Muscle of arm (tissue), 1 donor: ENCODE measurements at regions not wholly inside any gene's neighbourhood (a gene's known extent, or its start where the extent isn't known, plus 50 kb on each side); places are given as distances from the start of the nearest gene placed in this dataset.
"Not testable (repeated sequence)": the region's sequence is repeated elsewhere in the genome, so short reads cannot be mapped to it uniquely, and the experiment has no call there.

ENCODE experiments used
- DNase-seq: peaks from one replicate; pipeline ENCODE4 v3.0.0-alpha.2; 2013

GRCh38 chr14:41289025-41289424 is 317.7 kb upstream of the LRFN5 start:
- DNase-seq: no peak

- DNase-seq: peak; percentile 55
Observed at GRCh38 chr14:41285186-41285748, 321.4 kb upstream of the LRFN5 start.

DNA sequence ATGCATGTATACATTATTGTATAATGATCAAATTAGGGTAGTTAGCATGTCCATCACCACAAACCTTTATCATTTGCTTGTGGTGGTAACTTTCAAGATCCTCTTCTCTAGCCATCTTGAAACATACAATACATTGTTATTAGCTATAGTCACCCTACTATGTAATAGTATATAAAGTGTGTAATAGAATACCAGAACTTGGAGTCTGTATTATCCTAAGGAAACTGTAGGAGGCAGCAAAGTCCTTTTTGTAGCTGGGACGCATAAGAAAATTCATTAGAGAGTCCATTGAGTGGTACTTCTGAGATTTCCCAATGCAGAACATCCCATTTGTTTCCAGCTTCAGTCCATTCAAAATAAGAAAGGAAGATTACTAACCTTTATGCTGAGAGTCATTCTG is 325.9 kb upstream of the LRFN5 start:
- no peak for DNase-seq

GRCh38 chr14:41277450-41277849 is 329.2 kb upstream of the LRFN5 start:
- no peak for DNase-seq

GRCh38 chr14:41257476-41257875 is 349.2 kb upstream of the LRFN5 start:
- DNase-seq: no peak

- DNase-seq: no peak
Observed at GRCh38 chr14:41235466-41235865, 371.2 kb upstream of the LRFN5 start.

- no peak for DNase-seq
Observed at GRCh38 chr14:41230683-41231082, 376.0 kb upstream of the LRFN5 start.

GRCh38 chr14:41229824-41230223 is 376.9 kb upstream of the LRFN5 start:
- no peak for DNase-seq

DNA sequence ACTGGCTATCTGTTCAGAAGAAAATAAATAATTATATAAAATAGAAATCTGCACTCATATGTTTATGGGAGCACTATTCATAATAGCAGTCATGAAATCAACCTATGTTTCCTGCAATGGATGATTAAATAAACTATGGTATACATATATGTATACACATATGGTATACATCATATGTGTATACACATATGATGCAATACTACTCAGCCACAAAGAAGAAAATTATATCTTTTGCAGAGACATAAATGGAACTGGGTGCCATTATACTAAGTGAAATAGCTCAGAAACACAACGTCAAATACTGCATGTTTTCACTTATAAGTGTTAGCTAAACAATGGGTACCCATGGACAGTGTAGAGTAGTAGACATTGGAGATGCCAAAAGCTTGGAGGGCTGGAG is 381.2 kb upstream of the LRFN5 start:
- no peak for DNase-seq

- no peak for DNase-seq
Observed at GRCh38 chr14:41222581-41222980, 384.1 kb upstream of the LRFN5 start.

GRCh38 chr14:41214978-41215377 is 391.7 kb upstream of the LRFN5 start:
- DNase-seq: not testable (repeated sequence)

DNA sequence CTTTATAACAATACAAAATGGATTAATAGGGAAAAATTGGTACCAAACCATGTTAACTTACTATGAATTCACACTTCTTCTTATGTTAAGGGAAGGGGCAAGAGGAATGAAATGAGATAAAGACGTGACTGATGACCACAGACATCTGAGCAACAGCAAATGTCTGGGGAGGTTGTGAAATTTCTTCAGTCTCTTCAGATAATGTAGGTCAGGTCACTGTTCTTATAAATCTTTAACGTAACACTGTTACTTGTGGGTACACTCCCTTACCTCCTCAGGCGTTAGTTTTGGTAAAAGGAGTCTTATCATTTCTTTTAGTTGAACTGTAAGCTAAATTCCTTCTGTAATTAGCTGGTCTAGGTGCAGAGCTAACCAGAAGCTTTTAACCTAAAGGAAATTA is 405.0 kb upstream of the LRFN5 start:
- no peak for DNase-seq

- DNase-seq: no peak
Observed at GRCh38 chr14:41187868-41188267, 418.8 kb upstream of the LRFN5 start.

DNA sequence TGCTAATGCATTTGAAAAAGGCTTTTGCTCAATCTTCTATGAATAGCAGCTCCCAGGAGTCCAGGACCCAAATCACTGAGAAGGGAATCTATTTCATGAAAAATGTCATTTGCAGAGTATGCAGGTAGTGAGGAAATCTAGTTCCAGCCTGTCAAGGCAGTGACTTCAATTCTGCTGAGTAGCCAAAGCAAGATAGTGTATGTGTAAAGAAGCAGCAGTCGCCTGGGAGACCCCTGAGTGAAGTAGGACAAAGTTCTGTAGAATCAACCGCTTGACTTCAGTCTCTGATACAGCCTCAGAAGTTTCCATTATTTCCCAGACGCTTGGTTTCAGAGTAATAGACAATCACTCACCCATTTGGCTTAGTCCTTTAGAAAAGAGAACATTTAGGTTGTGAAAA is 435.6 kb upstream of the LRFN5 start:
- DNase-seq: no peak

DNA sequence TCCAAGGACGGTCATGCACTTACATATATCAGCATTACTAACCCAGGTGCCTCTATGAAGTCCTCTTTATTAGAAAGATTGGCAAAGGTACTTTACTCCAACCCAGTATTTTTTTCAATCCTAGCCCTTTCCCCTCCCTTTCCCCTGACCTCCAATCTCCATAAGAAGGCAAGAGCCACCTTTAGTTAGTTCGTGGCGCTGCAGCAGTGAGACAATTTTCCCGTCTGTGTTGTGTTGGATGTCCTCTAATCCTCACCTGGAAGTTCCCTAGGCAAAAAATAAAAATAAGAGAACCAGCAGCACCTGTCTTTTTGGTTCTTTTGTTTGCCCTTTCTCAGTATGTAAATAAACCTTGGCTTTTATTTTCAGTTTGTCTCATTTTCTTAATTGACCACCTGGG is 439.6 kb upstream of the LRFN5 start:
- DNase-seq: no peak

DNA sequence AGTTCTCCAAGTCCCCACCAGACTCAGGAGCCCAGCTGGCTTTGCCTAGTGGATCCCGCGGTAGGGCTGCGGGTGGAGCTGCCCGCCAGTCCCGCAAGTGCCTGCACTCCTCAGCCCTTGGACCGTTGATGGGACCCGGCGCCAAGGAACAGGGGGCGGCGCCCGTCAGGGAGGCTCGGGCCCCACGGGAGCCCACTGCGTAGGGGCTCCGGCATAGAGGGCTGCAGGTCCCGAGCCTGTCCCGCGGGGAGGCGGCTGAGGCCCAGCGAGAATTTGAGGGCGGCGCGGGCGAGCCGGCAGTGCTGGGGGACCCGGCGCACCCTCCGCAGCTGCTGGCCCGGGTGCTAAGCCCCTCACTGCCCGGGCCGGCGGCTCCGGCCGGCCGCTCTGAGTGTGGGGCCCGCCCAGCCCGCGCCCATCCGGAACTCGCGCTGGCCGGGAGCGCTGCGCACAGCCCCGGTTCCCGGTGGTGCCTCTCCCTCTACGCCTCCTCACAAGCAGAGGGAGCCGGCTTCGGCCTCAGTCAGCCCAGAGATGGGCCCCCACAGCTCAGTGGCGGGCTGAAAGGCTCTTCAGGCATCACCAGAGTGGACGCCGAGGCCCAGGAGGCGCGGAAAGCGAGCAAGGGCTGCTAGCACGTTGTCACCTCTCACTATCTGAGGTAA is 452.4 kb upstream of the LRFN5 start:
- DNase-seq: no peak

GRCh38 chr14:41146391-41146790 is 460.3 kb upstream of the LRFN5 start:
- no peak for DNase-seq

DNA sequence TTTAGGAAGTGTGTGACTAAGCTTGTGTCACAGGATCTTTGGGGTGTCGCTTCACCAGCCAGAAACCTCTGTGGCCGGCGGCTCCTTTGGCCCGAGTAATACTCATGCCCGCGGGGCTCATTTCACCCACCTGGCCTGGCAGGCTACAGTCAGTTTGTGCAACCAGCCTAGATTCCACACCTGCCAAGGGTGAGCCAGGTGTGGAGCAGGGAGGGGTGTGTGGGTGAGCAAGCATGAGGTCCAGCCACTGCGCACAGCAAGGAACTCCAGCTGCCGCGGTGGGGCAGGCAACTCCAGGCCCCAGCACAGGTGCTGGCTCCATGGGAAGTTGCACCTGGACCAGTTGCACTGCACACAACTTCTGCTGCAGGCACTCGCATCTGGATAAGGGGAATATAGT is 462.3 kb upstream of the LRFN5 start:
- DNase-seq: no peak

DNA sequence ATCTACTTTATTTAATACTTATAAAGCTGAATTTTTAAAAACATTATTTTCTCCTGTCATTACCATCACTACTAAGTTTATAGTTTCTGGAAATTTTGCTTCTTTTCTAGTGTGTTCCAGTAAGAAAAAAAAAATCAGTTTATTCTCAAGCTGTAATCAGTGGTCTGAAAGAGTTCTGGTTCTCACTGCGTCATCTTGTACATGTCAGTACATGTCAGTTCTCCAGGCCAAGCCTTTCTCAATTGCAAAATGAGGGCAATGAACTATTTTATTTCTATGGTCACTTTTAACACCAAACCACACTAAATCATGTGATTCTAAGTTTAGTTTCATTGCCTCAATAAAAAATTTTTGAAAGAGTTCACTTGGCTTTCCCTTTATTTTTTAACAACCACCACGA is 468.9 kb upstream of the LRFN5 start:
- no peak for DNase-seq

DNA sequence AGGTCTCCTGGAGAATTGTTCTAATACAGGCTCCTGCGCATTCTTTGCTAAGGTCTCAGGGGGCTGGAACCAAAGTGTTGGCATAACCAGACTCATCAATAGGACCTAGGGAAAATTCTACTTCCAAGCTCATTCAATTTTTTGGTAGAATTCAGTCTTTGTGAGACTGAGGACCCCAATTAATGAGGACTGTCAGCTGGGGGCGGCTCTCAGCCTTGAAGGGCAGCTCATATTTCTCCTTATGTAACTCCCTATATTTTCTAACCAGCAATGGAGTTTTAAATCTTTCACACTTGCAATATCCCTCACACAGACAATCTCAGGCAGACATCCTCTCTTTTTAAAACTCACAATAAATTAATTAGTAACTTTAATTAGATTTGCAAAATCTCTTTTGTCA is 476.4 kb upstream of the LRFN5 start:
- DNase-seq: no peak

- no peak for DNase-seq
Observed at GRCh38 chr14:41120402-41120801, 486.3 kb upstream of the LRFN5 start.

DNA sequence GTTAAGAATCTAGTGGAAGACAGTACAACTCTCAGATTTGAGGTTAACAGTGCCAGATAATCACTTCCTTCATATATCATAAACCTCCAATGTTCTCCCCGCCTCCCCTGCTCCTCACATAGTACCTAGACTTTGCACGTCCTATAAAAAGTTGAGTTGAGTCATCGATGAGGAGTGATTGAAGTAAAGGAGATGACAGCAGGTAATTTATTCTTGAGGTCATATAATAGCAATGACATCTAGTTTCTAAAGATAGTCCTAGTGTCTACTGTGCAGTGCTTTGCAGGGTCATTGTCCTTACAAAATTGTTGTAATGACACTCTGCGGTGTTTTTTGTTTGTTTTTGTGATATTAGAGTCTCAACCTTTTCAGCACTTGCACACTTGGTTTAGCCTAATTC is 510.5 kb upstream of the LRFN5 start:
- no peak for DNase-seq

DNA sequence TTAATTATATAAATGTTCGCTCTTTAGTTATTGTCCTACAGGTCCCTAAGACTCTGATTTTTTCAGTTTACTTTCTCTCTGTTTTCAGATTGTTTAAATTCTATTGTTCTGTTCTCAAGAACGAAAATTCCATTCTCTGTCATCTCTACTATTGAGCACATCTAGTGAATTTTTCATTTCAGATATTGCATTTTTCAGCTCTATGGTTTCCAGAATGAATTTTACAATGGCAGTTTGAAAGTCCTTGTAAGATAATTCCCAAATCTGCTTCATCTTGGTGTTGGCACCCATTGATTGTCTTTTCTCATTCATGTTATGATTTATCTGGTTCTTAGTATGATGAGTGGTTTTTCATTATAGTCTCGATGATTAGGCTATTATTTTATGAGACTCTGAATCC is 519.6 kb upstream of the LRFN5 start:
- no peak for DNase-seq

DNA sequence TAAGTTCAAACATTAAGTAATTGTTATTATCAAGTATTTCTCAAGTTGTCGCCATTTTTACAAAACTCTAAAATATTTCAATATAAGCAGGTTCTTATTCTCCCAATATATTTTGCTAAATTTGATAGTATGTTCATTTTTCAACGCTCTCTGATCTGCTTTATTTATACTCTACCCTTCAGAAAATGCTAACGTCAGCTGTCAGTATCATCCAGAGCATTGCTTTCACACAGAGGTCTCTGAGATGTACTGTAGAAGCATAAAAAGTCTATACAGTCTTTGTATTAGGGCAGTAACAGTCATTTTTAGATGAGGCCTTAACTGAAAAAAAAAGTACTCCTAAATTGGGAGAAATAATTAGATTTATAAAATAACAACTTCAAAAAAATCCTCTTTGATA is 533.1 kb upstream of the LRFN5 start:
- no peak for DNase-seq
